AG04450 (cell line): ENCODE measurements at regions not wholly inside any gene's neighbourhood (a gene's known extent, or its start where the extent isn't known, plus 50 kb on each side); places are given as distances from the start of the nearest gene placed in this dataset.
A peak's percentile ranks its signal among the peaks of the same experiment; 100 is the strongest.

Experiments used
- CTCF ChIA-PET: fragments of 300-600, 350-600 bp; formaldehyde crosslinking; extraction: SDS; loops from one replicate; lab custom pipeline; 2022; ENCODE audit warnings: antibody characterized with exemption, inconsistent platforms; lab: Charles Lee
- POLR2A ChIA-PET: fragments of 350-600 bp; formaldehyde crosslinking; extraction: SDS; loops from one replicate; lab custom pipeline; 2021; ENCODE audit warnings: antibody characterized with exemption, inconsistent platforms; lab: Yijun Ruan, JAX
- DNase-seq: peaks from one replicate; pipeline ENCODE4 v3.0.0-alpha.2; 2011; ENCODE audit warnings: low read depth, low spot score
- H3K27ac ChIP-seq: one replicate; pipeline ENCODE4 v1.5.1; 2012; ENCODE audit warnings: low read depth, low read length, control low read depth
- H3K27me3 ChIP-seq: one replicate; pipeline ENCODE4 v1.6.0; 2012; ENCODE audit warnings: low read length; ENCODE audit not compliant: control insufficient read depth, insufficient read depth
- H3K4me3 ChIP-seq: 2 replicates; pipeline ENCODE4 v1.5.1; 2011; ENCODE audit warnings: mild to moderate bottlenecking, low read depth, low read length, control low read depth
- H3K9me3 ChIP-seq: 2 replicates; pipeline ENCODE4 v1.5.1; 2012; ENCODE audit warnings: low read length; ENCODE audit not compliant: control insufficient read depth, insufficient read depth
- TF ChIP-seq, protein P1 (sequence below): IDR thresholded peaks from 2 replicates; pipeline ENCODE4 v1.5.1; 2011; ENCODE audit warnings: low read depth, low read length, control low read depth, inconsistent platforms

DNA sequence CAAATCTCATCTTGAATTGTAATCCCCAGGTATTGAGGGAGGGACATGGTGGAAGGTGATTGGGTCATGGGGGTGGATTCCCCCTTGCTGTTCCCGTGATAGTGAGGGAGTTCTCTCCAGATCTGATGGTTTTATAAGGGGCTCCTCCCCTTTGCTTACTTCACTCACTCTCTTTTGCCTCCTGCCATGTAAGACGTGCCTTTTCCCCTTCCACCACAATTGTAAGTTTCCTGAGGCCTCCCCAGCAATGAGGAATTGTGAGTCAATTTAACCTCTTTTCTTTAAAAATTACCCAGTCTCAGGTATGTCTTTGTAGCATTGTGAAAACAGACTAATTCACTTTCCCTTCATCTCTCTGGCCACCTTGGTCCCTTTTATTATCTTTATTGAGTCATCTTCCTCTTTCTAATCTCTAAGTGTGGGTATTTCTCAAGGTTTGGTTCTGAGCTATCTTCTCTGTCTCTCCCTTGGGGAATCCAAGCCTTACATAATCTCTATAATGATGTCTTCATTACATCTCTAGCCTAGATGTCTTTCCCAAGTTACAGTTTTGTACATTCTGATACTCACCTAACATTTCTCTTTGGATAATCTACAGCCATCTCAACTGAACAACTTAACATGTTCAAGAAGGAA is 99.1 kb upstream of the JCAD start:
- Histone ChIP-seq H3K9me3 (peaks cover 3% of the 10 kb centered on the region; the same call in 1 of the 2 replicates), H3K27me3 (no peaks in the 10 kb centered on the region), H3K4me3 (no peak overlapping the region), H3K27ac (no peak overlapping the region)
- DNase-seq: no peak
- POLR2A ChIA-PET: no interaction called here
- CTCF ChIA-PET: no interaction called here
- TF ChIP-seq, protein P1, sequence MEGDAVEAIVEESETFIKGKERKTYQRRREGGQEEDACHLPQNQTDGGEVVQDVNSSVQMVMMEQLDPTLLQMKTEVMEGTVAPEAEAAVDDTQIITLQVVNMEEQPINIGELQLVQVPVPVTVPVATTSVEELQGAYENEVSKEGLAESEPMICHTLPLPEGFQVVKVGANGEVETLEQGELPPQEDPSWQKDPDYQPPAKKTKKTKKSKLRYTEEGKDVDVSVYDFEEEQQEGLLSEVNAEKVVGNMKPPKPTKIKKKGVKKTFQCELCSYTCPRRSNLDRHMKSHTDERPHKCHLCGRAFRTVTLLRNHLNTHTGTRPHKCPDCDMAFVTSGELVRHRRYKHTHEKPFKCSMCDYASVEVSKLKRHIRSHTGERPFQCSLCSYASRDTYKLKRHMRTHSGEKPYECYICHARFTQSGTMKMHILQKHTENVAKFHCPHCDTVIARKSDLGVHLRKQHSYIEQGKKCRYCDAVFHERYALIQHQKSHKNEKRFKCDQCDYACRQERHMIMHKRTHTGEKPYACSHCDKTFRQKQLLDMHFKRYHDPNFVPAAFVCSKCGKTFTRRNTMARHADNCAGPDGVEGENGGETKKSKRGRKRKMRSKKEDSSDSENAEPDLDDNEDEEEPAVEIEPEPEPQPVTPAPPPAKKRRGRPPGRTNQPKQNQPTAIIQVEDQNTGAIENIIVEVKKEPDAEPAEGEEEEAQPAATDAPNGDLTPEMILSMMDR: no peak

DNA sequence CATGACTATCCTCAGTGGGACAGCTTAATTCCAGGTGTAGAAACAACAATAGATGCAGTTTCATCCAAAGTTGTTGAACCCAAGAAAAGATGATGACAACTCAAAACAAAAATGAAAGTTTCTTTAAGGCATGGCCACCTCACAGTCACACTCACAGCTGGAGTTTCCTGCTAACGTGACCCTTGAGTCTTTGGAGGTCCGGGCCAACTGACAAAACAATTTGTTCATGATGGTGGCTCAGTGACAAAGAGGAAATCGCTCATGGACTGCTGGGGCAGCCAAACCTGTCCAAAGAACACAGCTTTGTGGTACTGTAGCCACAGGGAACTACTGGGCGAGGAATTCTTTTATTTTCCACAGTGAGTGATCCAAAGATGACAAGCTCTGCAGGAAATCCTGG is 96.0 kb upstream of the JCAD start:
- Histone ChIP-seq H3K9me3 (no peaks in the 10 kb centered on the region), H3K27me3 (no peaks in the 10 kb centered on the region), H3K27ac (no peak overlapping the region), H3K4me3 (no peak overlapping the region)
- ChIA-PET CTCF (no interaction called here), POLR2A (no interaction called here)
- TF ChIP-seq, protein P1: no peak
- no peak for DNase-seq

DNA sequence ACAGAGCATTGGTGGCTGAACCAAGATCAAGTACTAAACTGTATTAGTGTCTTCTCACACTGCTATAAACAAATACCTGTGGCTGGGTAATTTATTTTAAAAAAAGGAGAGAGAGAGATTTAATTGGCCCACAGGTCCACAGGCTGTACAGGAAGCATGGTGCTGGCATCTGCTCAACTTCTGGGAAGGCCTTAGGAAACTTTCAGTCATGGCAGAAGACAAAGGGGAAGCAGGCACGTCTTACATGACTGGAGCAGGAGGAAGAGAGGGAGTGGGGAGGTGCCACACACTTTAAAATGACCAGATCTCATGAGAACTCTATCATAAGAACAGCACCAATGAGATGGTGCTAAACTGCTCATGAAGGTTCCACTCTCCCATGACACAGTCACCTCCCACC is 95.2 kb upstream of the JCAD start:
- DNase-seq: no peak
- no peaks in the 10 kb centered on the region for H3K9me3 ChIP-seq

DNA sequence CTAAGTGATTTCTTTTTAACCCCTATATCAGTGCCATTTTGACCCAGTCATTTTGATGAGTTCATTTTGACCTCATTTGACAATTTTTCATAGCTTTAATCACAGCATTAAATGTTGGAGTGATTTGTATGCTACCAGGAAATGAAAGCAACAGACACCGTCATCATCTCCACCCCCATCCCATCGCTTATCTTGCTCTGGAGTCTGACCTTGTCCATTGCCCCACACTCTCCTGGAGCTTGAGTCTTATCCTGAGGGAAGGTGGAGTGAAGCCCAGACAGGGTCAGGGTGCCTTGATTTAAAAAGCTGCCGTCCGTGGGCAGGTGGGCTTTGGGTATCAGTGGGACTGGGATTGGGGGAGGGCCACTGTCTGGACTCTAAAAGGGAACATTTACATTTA is 94.7 kb upstream of the JCAD start:
- DNase-seq: no peak
- ChIA-PET POLR2A (no interaction called here), CTCF (no interaction called here)
- TF ChIP-seq, protein P1: no peak
- H3K9me3 ChIP-seq: no peaks in the 10 kb centered on the region
- H3K27ac ChIP-seq: no peak overlapping the region
- H3K4me3 ChIP-seq: no peak overlapping the region
- H3K27me3 ChIP-seq: peaks cover 3% of the 10 kb centered on the region

More for the DNA sequence above, 95.2 kb upstream of the JCAD start:
- no peak overlapping the region for H3K27ac ChIP-seq
- ChIA-PET CTCF (no interaction called here), POLR2A (no interaction called here)
- no peak overlapping the region for H3K4me3 ChIP-seq
- TF ChIP-seq, protein P1: no peak
- H3K27me3 ChIP-seq: peaks cover 2% of the 10 kb centered on the region

DNA sequence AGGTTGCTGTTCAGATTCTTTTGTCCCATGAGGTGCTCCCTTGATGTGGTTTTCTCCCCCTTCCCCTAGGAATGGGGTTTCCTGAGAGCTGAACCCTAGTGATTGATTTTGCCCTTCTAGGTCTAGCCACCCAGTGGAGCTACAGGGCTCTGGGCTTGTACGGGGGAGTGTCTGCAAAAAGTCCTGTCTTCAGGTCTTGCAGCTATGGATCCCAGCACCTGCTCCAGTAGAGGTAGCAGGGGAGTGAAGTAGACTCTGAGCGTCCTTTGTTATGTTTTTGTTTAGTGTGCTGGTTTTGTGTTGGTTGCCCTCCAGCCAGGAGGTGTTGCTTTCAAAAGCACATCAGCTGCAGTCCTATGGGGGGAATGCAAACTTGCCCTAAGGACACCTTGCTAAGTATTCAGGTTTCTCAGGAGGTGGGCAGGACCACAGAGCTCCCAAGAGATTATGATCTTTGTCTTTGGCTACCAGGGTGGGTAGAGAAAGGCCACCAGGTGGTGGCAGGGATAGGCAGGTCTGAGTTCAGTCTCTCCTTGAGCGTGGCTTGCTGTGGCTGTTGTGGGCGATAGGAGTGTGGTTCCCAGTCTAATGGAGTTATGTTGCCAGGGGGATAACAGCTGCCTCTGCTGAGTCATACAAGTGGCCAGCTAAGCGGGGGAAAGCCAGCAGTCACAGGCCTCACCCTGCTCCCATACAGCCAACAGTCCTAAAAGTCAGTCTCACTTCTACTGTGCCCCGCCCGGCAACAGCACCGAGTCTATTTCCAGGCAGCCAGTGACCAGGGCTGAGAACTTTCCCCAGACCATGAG is 92.4 kb upstream of the JCAD start:
- H3K27ac ChIP-seq: no peak overlapping the region
- CTCF ChIA-PET: no interaction called here
- POLR2A ChIA-PET: no interaction called here
- peaks cover 5% of the 10 kb centered on the region for H3K27me3 ChIP-seq
- H3K9me3 ChIP-seq: no peaks in the 10 kb centered on the region
- no peak overlapping the region for H3K4me3 ChIP-seq
- TF ChIP-seq, protein P1: no peak
- peak; percentile 56 for DNase-seq
